NB4 (cell line): ENCODE measurements at regions not wholly inside any gene's neighbourhood (a gene's known extent, or its start where the extent isn't known, plus 50 kb on each side); places are given as distances from the start of the nearest gene placed in this dataset.

Experiments
- CTCF ChIP-seq: IDR thresholded peaks from one replicate; pipeline ENCODE4 v1.5.1; 2012; ENCODE audit warnings: low read depth, low read length
- POLR2A ChIP-seq: IDR thresholded peaks from 2 replicates; pipeline ENCODE4 v1.6.1; 2011; ENCODE audit warnings: mild to moderate bottlenecking; ENCODE audit not compliant: insufficient read length; ENCODE audit errors: extremely low read depth
- TF ChIP-seq, protein P1 (sequence below): IDR thresholded peaks from 2 replicates; pipeline ENCODE4 v1.6.1; 2011; ENCODE audit warnings: low read depth, low read length

GRCh38 chr6:56370561-56371211, 123.3 kb upstream of the COL21A1 start:
- no peak for TF ChIP-seq CTCF
- no peak for TF ChIP-seq POLR2A
- TF ChIP-seq, protein P1, sequence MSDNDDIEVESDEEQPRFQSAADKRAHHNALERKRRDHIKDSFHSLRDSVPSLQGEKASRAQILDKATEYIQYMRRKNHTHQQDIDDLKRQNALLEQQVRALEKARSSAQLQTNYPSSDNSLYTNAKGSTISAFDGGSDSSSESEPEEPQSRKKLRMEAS = no peak
